Testis (tissue), 2 donors: ENCODE measurements at regions not wholly inside any gene's neighbourhood (a gene's known extent, or its start where the extent isn't known, plus 50 kb on each side); places are given as distances from the start of the nearest gene placed in this dataset.

Experiments used
- DNase-seq: peaks from one replicate; pipeline ENCODE4 v3.0.0-alpha.2; 2019
- H3K27ac ChIP-seq, 2 donors: fragments of 200-600 bp; sonication (generic); one replicate each; pipeline ENCODE4 v1.5.1; 2019
- H3K27me3 ChIP-seq: fragments of 200-600 bp; sonication (generic); one replicate; pipeline ENCODE4 v1.5.1; 2019
- H3K36me3 ChIP-seq: fragments of 200-600 bp; sonication (generic); one replicate; pipeline ENCODE4 v1.5.1; 2017; ENCODE audit warnings: low read depth; ENCODE audit errors: missing control alignments
- H3K4me1 ChIP-seq: fragments of 200-600 bp; sonication (generic); one replicate; pipeline ENCODE4 v1.5.1; 2019
- H3K4me3 ChIP-seq, 2 donors: fragments of 200-600 bp; sonication (generic); one replicate each; pipeline ENCODE4 v1.5.1; 2017 to 2019
- H3K9me3 ChIP-seq: fragments of 200-600 bp; sonication (generic); one replicate; pipeline ENCODE4 v1.5.1; 2017
- CTCF ChIP-seq, 3 experiments: fragments of 450-650 bp in 2 of 3; fragments of 200-600 bp in 1 of 3; sonication (generic) in 1 of 3; IDR thresholded peaks; one replicate each; pipeline ENCODE4 v1.5.1; 2016 to 2019; ENCODE audit warnings: antibody characterized with exemption in 3 of 3, mild to moderate bottlenecking in 2 of 3, moderate library complexity in 1 of 3
- POLR2A ChIP-seq: fragments of 450-650 bp; IDR thresholded peaks from one replicate; pipeline ENCODE4 v1.6.1; 2017; ENCODE audit warnings: antibody characterized with exemption, mild to moderate bottlenecking, moderate library complexity
- WGBS, 2 donors: methylation state at CpG; one replicate each; pipeline ENCODE4 v1.1.5; 2018; 5-methylcytosine and 5-hydroxymethylcytosine counted together
- intact Hi-C: fragments of 100-400 bp; cut with DNase I; formaldehyde crosslinking; loops from one replicate; pipeline ENCODE4 v1.15.1; 2023; ENCODE audit warnings: low total_unique reads

GRCh38 chr7:123355576-123356190 is 155.9 kb upstream of the SLC13A1 start:
- TF ChIP-seq CTCF (IDR thresholded peaks at IDR 0.05) (no peak), POLR2A (no peak)
- no peak for DNase-seq
- H3K4me3 ChIP-seq = no peak overlapping the region
- no peak overlapping the region for H3K27ac ChIP-seq
- intact Hi-C loops = no loop called here
- H3K27me3 ChIP-seq = no peaks in the 10 kb centered on the region
- WGBS, 2 donors = 81 to 82% methylated on average over 5 of the region's 5 CpGs
- no peaks in the 10 kb centered on the region for H3K36me3 ChIP-seq
- no peaks in the 10 kb centered on the region for H3K4me1 ChIP-seq
- no peaks in the 10 kb centered on the region for H3K9me3 ChIP-seq

GRCh38 chr7:123352973-123353372 is 153.2 kb upstream of the SLC13A1 start:
- no peaks in the 10 kb centered on the region for H3K36me3 ChIP-seq
- no peaks in the 10 kb centered on the region for H3K27me3 ChIP-seq
- intact Hi-C loops = no loop called here
- 85 to 86% methylated on average over 2 of the region's 2 CpGs for WGBS, 2 donors
- DNase-seq = no peak
- no peak for TF ChIP-seq POLR2A
- TF ChIP-seq CTCF (IDR thresholded peaks at IDR 0.05) = no peak
- H3K9me3 ChIP-seq = no peaks in the 10 kb centered on the region
- H3K4me3 ChIP-seq = no peak overlapping the region
- no peak overlapping the region for H3K27ac ChIP-seq
- no peaks in the 10 kb centered on the region for H3K4me1 ChIP-seq

- intact Hi-C loops = no loop called here
- H3K27ac ChIP-seq = no peak overlapping the region
- H3K9me3 ChIP-seq = no peaks in the 10 kb centered on the region
- H3K36me3 ChIP-seq = no peaks in the 10 kb centered on the region
- TF ChIP-seq POLR2A = no peak
- TF ChIP-seq CTCF (IDR thresholded peaks at IDR 0.05) = no peak
- no peaks in the 10 kb centered on the region for H3K4me1 ChIP-seq
- WGBS, 2 donors = 74 to 77% methylated on average over 7 of the region's 7 CpGs
- H3K4me3 ChIP-seq = no peak overlapping the region
- no peak for DNase-seq
- H3K27me3 ChIP-seq = no peaks in the 10 kb centered on the region
Measured at GRCh38 chr7:123351516-123352505, 152.0 kb upstream of the SLC13A1 start.

GRCh38 chr7:123351027-123351426 is 151.3 kb upstream of the SLC13A1 start:
- no peak for DNase-seq
- intact Hi-C loops = no loop called here
- Histone ChIP-seq H3K9me3 (no peaks in the 10 kb centered on the region), H3K27me3 (no peaks in the 10 kb centered on the region), H3K36me3 (no peaks in the 10 kb centered on the region), H3K27ac (no peak overlapping the region), H3K4me3 (no peak overlapping the region), H3K4me1 (no peaks in the 10 kb centered on the region)
- WGBS, 2 donors = 88 to 89% methylated on average over 3 of the region's 3 CpGs
- no peak for TF ChIP-seq POLR2A
- no peak for TF ChIP-seq CTCF (IDR thresholded peaks at IDR 0.05)
